ENCODE measurements at regions not wholly inside any gene's neighbourhood (a gene's known extent, or its start where the extent isn't known, plus 50 kb on each side); places are given as distances from the start of the nearest gene placed in this dataset.

GRCh38 chr2:228864131-228864530 is 407.0 kb downstream of the PID1 start:
- ChIA-PET CTCF (ENCODE audit: low intra/inter-chr PET ratio, low total read pairs) (no interaction called here), POLR2A (no interaction called here)
- no peak for DNase-seq (ENCODE audit: low spot score)
- Histone ChIP-seq H3K9ac (ENCODE audit: insufficient read depth, low read depth, low read length) (no peak overlapping the region), H3K36me3 (replicated peaks in 1 of 2; ENCODE audit: control insufficient read depth in 1 of 2, insufficient read depth in 2 of 2, low read length in 2 of 2) (no peaks in the 10 kb centered on the region), H3K4me2 (ENCODE audit: low read depth, low read length) (no peak overlapping the region), H3K27me3 (ENCODE audit: control insufficient read depth in 1 of 2, insufficient read depth in 2 of 2, low read length in 2 of 2) (no peaks in the 10 kb centered on the region), H2AFZ (ENCODE audit: low read length) (no peak overlapping the region), H3K9me3 (ENCODE audit: low read length) (peaks cover 99% of the 10 kb centered on the region), H3K4me3 (replicated peaks in 1 of 3; ENCODE audit: insufficient read depth in 1 of 3, low read depth in 2 of 3, low read length in 3 of 3) (no peak overlapping the region), H3K79me2 (ENCODE audit: insufficient read depth, low read length) (no peaks in the 10 kb centered on the region), H3K4me1 (ENCODE audit: insufficient read depth, low read length) (no peaks in the 10 kb centered on the region), H3K27ac (ENCODE audit: extremely low read length, insufficient read depth, low read length) (no peak overlapping the region), H4K20me1 (ENCODE audit: insufficient read depth, low read length) (no peaks in the 10 kb centered on the region)
- in situ Hi-C loops (cut with HindIII; ENCODE audit: extremely low pct_ligation_motif_present, low pct_unique_long_range_greater_than_20kb), result no loop called here
- WGBS (ENCODE audit: low lambda C conversion rate), result 5% methylated on average over 3 of the region's 3 CpGs
- no peak for FAIRE-seq
- no TSS peak for BruUV-seq (replicated peaks)
- TF ChIP-seq THAP9 (CRISPR knock-in tag; IDR thresholded peaks at IDR 0.05; ENCODE audit: borderline replicate concordance) (no peak), ZNF883 (CRISPR knock-in tag; IDR thresholded peaks at IDR 0.05; ENCODE audit: not compliant biosample characterization) (no peak), ZNF383 (CRISPR knock-in tag; IDR thresholded peaks at IDR 0.05; ENCODE audit: borderline replicate concordance) (no peak), ZBTB34 (CRISPR knock-in tag; IDR thresholded peaks at IDR 0.05) (no peak), DRAP1 (CRISPR knock-in tag; IDR thresholded peaks at IDR 0.05) (no peak), MED13 (CRISPR knock-in tag; IDR thresholded peaks at IDR 0.05) (no peak), DBP (CRISPR knock-in tag; IDR thresholded peaks at IDR 0.05; ENCODE audit: not compliant biosample characterization) (no peak), SRSF4 (IDR thresholded peaks at IDR 0.05; ENCODE audit: low read depth, low read length, poor library complexity, severe bottlenecking) (no peak), BRF2 (CRISPR knock-in tag; IDR thresholded peaks at IDR 0.05) (no peak), ZBTB3 (CRISPR knock-in tag; IDR thresholded peaks at IDR 0.05; ENCODE audit: borderline replicate concordance, low read depth) (no peak), ZNF354B (CRISPR knock-in tag; IDR thresholded peaks at IDR 0.05) (no peak), NCOA5 (CRISPR knock-in tag; IDR thresholded peaks at IDR 0.05) (no peak), MXD1 (CRISPR knock-in tag; IDR thresholded peaks at IDR 0.05) (no peak), U2AF1 (optimal IDR thresholded peaks at IDR 0.05; ENCODE audit: low read depth, low read length) (no peak), POLR2AphosphoS2 (IDR thresholded peaks at IDR 0.05; ENCODE audit: low read depth, low read length) (no peak)
- ATAC-seq, result no peak
- intact Hi-C loops (cut with micrococcal nuclease; ENCODE audit: unreplicated experiment), result no loop called here

All from HepG2 (cell line).